H1 (cell line): ENCODE measurements at regions not wholly inside any gene's neighbourhood (a gene's known extent, or its start where the extent isn't known, plus 50 kb on each side); places are given as distances from the start of the nearest gene placed in this dataset.

Experiments
- CTCF ChIA-PET: fragments of 300-600 bp; sonication (Branson Sonifier 250); formaldehyde crosslinking; loops from one replicate; lab custom pipeline; 2021; ENCODE audit not compliant: partially characterized antibody; lab: Charles Lee
- POLR2A ChIA-PET: fragments of 300-600 bp; sonication (Branson Sonifier 250); formaldehyde crosslinking; loops from one replicate; lab custom pipeline; 2021; ENCODE audit warnings: inconsistent platforms; ENCODE audit not compliant: partially characterized antibody; lab: Charles Lee
- DNase-seq, 2 experiments: peaks; one replicate each; pipeline versions ENCODE4 v3.0.0 to v3.0.0-alpha.2; 2010 to 2022; ENCODE audit warnings: low spot score in 2 of 2, low read depth in 1 of 2, mixed read lengths in 1 of 2
- FAIRE-seq: peaks from 2 replicates; lab custom pipeline; 2011; peaks lifted over from hg19 to GRCh38; lab: Jason Lieb, UNC
- H2AFZ ChIP-seq: 2 replicates; pipeline ENCODE4 v1.8.1; 2012; ENCODE audit warnings: low read length, inconsistent platforms
- H2AK5ac ChIP-seq: 2 replicates; pipeline ENCODE4 v1.6.1; 2013; ENCODE audit warnings: low read depth, low read length
- H2BK120ac ChIP-seq: replicated peaks from 2 replicates; pipeline ENCODE3; 2013; ENCODE audit warnings: low read depth, low read length, inconsistent platforms
- H2BK12ac ChIP-seq: 2 replicates; pipeline ENCODE4 v1.6.1; 2013; ENCODE audit warnings: low read depth, low read length
- H2BK15ac ChIP-seq: 2 replicates; pipeline ENCODE4 v1.6.1; 2013; ENCODE audit warnings: low read length
- H2BK20ac ChIP-seq: 2 replicates; pipeline ENCODE4 v1.6.1; 2013; ENCODE audit warnings: low read length
- H2BK5ac ChIP-seq: 2 replicates; pipeline ENCODE4 v1.6.1; 2013; ENCODE audit warnings: low read depth, low read length
- H3K14ac ChIP-seq: 2 replicates; pipeline ENCODE4 v1.6.1; 2013; ENCODE audit warnings: inconsistent platforms; ENCODE audit not compliant: insufficient read length
- H3K18ac ChIP-seq: 2 replicates; pipeline ENCODE4 v1.6.1; 2013; ENCODE audit warnings: low read length; ENCODE audit errors: extremely low read depth
- H3K23ac ChIP-seq: 2 replicates; pipeline ENCODE4 v1.6.1; 2013; ENCODE audit warnings: inconsistent platforms; ENCODE audit not compliant: insufficient read length
- H3K23me2 ChIP-seq: 2 replicates; pipeline ENCODE4 v1.6.1; 2013; ENCODE audit warnings: low read depth, low read length
- H3K27ac ChIP-seq: 2 replicates; pipeline ENCODE4 v1.6.1; 2011; ENCODE audit warnings: low read depth, low read length, inconsistent platforms
- H3K27me3 ChIP-seq, 4 experiments: replicated peaks in 1 of 4; 1 replicate in 1 of 4; 2 replicates in 3 of 4; pipeline versions ENCODE4 v1.6.1 to v1.8.1; 2011 to 2013; ENCODE audit warnings: low read length in 3 of 4, mild to moderate bottlenecking in 3 of 4, inconsistent platforms in 2 of 4, mixed read lengths in 2 of 4, moderate library complexity in 1 of 4; ENCODE audit not compliant: control insufficient read depth in 3 of 4, insufficient read depth in 3 of 4; ENCODE audit errors: extremely low read depth in 1 of 4
- H3K36me3 ChIP-seq, 4 experiments: 2 replicates each; pipeline versions ENCODE4 v1.6.1 to v1.8.1; 2011 to 2013; ENCODE audit warnings: mild to moderate bottlenecking in 4 of 4, low read length in 3 of 4, moderate library complexity in 2 of 4, control low read depth in 1 of 4, inconsistent platforms in 1 of 4; ENCODE audit not compliant: insufficient read depth in 4 of 4, control insufficient read depth in 2 of 4
- H3K4ac ChIP-seq: replicated peaks from 2 replicates; pipeline ENCODE3; 2013; ENCODE audit warnings: low read length, low read depth, mixed read lengths, inconsistent platforms; ENCODE audit not compliant: insufficient read length
- H3K4me1 ChIP-seq, 4 experiments: replicated peaks in 1 of 4; 1 replicate in 1 of 4; 2 replicates in 3 of 4; pipeline versions ENCODE4 v1.6.1 to v1.8.1; 2011 to 2013; ENCODE audit warnings: low read length in 3 of 4, inconsistent platforms in 2 of 4, mixed read lengths in 1 of 4; ENCODE audit not compliant: insufficient read depth in 4 of 4, control insufficient read depth in 3 of 4
- H3K4me2 ChIP-seq, 2 experiments: 2 replicates each; pipeline versions ENCODE4 v1.6.1 to v1.8.1; 2011 to 2013; ENCODE audit warnings: low read depth in 2 of 2, low read length in 2 of 2, control low read depth in 1 of 2, inconsistent platforms in 1 of 2, mild to moderate bottlenecking in 1 of 2; ENCODE audit not compliant: insufficient read depth in 1 of 2
- H3K4me3 ChIP-seq, 4 experiments: fragments of 200-600, 300-600 bp in 1 of 4; sonication (generic), shearing (Covaris generic), sonication (Bioruptor Twin) in 1 of 4; 2 replicates each; pipeline versions ENCODE4 v1.5.1 to v1.8.1; 2011 to 2016; ENCODE audit warnings: low read length in 4 of 4, low read depth in 3 of 4, control low read depth in 2 of 4, inconsistent platforms in 2 of 4, mild to moderate bottlenecking in 2 of 4, mixed read lengths in 1 of 4, moderate library complexity in 1 of 4; ENCODE audit not compliant: insufficient read depth in 2 of 4; ENCODE audit errors: extremely low read depth in 1 of 4
- H3K56ac ChIP-seq: replicated peaks from 2 replicates; pipeline ENCODE3; 2013; ENCODE audit warnings: low read depth, mild to moderate bottlenecking, mixed read lengths, low read length, inconsistent platforms; ENCODE audit not compliant: insufficient read length
- H3K79me1 ChIP-seq: 2 replicates; pipeline ENCODE4 v1.6.1; 2013; ENCODE audit warnings: low read depth, low read length, control low read depth
- H3K79me2 ChIP-seq, 2 experiments: 2 replicates each; pipeline versions ENCODE4 v1.6.1 to v1.8.1; 2012 to 2013; ENCODE audit warnings: low read length in 2 of 2, mild to moderate bottlenecking in 2 of 2, inconsistent platforms in 1 of 2; ENCODE audit not compliant: insufficient read depth in 2 of 2, control insufficient read depth in 1 of 2
- H3K9ac ChIP-seq, 4 experiments: replicated peaks in 1 of 4; 1 replicate in 1 of 4; 2 replicates in 3 of 4; pipeline versions ENCODE4 v1.6.1 to v1.8.1; 2011 to 2013; ENCODE audit warnings: low read depth in 3 of 4, low read length in 3 of 4, control low read depth in 2 of 4, mild to moderate bottlenecking in 2 of 4, moderate library complexity in 2 of 4, inconsistent platforms in 1 of 4; ENCODE audit errors: extremely low read depth in 1 of 4
- H3K9me3 ChIP-seq, 2 experiments: 2 replicates each; pipeline versions ENCODE4 v1.6.1 to v1.8.1; 2012 to 2013; ENCODE audit warnings: mild to moderate bottlenecking in 2 of 2, moderate library complexity in 2 of 2, control low read depth in 1 of 2, inconsistent platforms in 1 of 2, low read depth in 1 of 2, low read length in 1 of 2, mixed read lengths in 1 of 2; ENCODE audit not compliant: insufficient read depth in 2 of 2
- H4K20me1 ChIP-seq, 2 experiments: replicated peaks in 1 of 2; 2 replicates each; pipeline versions ENCODE3 to v1.8.1; 2011 to 2013; ENCODE audit warnings: inconsistent platforms in 2 of 2, low read length in 2 of 2, mild to moderate bottlenecking in 1 of 2; ENCODE audit not compliant: insufficient read depth in 2 of 2, control insufficient read depth in 1 of 2
- H4K5ac ChIP-seq: 2 replicates; pipeline ENCODE4 v1.6.1; 2013; ENCODE audit warnings: low read length, low read depth, mixed read lengths, inconsistent platforms; ENCODE audit not compliant: insufficient read length
- H4K8ac ChIP-seq: 2 replicates; pipeline ENCODE4 v1.8.0; 2013; ENCODE audit warnings: mild to moderate bottlenecking, moderate library complexity, low read length, inconsistent platforms; ENCODE audit not compliant: insufficient read depth; ENCODE audit errors: extremely low read depth
- H4K91ac ChIP-seq: replicated peaks from 2 replicates; pipeline ENCODE3; 2013; ENCODE audit warnings: low read length, mixed read lengths, inconsistent platforms; ENCODE audit not compliant: insufficient read length
- ASH2L ChIP-seq: fragments of 200-600, 300-600 bp; sonication (generic); IDR thresholded peaks from one replicate; pipeline ENCODE4 v1.7.1; 2017; ENCODE audit warnings: low read length
- CEBPB ChIP-seq: IDR thresholded peaks from 2 replicates; pipeline ENCODE4 v1.6.1; 2012; ENCODE audit warnings: low read depth, low read length
- CHD1 ChIP-seq: IDR thresholded peaks from 2 replicates; pipeline ENCODE4 v1.6.1; 2012; ENCODE audit warnings: low read depth, low read length, improper control_type of control experiment
- CREB1 ChIP-seq: IDR thresholded peaks from 2 replicates; pipeline ENCODE4 v1.6.1; 2012; ENCODE audit warnings: inconsistent platforms
- EZH2 ChIP-seq: fragments of 200-600 bp; sonication (generic); IDR thresholded peaks from 2 replicates; pipeline ENCODE4 v1.7.1; 2012; ENCODE audit warnings: low read depth, mild to moderate bottlenecking, moderate library complexity, low read length, inconsistent platforms; ENCODE audit not compliant: severe bottlenecking
- GTF2F1 ChIP-seq: IDR thresholded peaks from 2 replicates; pipeline ENCODE4 v1.6.1; 2012; ENCODE audit warnings: low read depth, low read length, improper control_type of control experiment, borderline replicate concordance
- JUND ChIP-seq: IDR thresholded peaks from 2 replicates; pipeline ENCODE4 v1.6.1; 2011; ENCODE audit warnings: mild to moderate bottlenecking, improper control_type of control experiment, low read length
- KDM1A ChIP-seq: fragments of 200-600, 300-600 bp; sonication (generic); IDR thresholded peaks from 2 replicates; pipeline ENCODE4 v1.7.1; 2016; ENCODE audit warnings: mild to moderate bottlenecking, low read length, borderline replicate concordance
- PHF8 ChIP-seq: fragments of 200-600 bp; sonication (generic); conservative IDR thresholded peaks from 2 replicates; pipeline ENCODE4 v1.7.1; 2012; ENCODE audit warnings: low read depth, mild to moderate bottlenecking, inconsistent platforms, low read length, moderate library complexity
- SIN3A ChIP-seq, 2 experiments: IDR thresholded peaks in 1 of 2; conservative IDR thresholded peaks in 1 of 2; 2 replicates each; pipeline ENCODE4 v1.6.1; 2011 to 2012; ENCODE audit warnings: low read length in 2 of 2, improper control_type of control experiment in 1 of 2, low read depth in 1 of 2, mild to moderate bottlenecking in 1 of 2
- SUZ12 ChIP-seq: fragments of 200-600 bp; sonication (generic); IDR thresholded peaks from 2 replicates; pipeline ENCODE4 v1.6.1; 2012; ENCODE audit warnings: mild to moderate bottlenecking, inconsistent platforms, low read length, moderate library complexity, mixed read lengths
- TAF7 ChIP-seq: optimal IDR thresholded peaks from 2 replicates; pipeline ENCODE3; 2011; ENCODE audit warnings: low read depth, mild to moderate bottlenecking, inconsistent platforms, low read length, moderate library complexity, borderline replicate concordance
- TCF12 ChIP-seq: IDR thresholded peaks from 2 replicates; pipeline ENCODE4 v1.6.1; 2011; ENCODE audit warnings: low read depth, mild to moderate bottlenecking, low read length
- WGBS, 2 experiments: shearing (Covaris generic) in 1 of 2; methylation state at CpG; one replicate each; pipeline versions ENCODE4 v1.1.6 to v1.1.7; 2013 to 2015; ENCODE audit warnings: low lambda C conversion rate in 2 of 2, mixed read lengths in 2 of 2, inconsistent platforms in 1 of 2, low coverage in 1 of 2, missing lambda C conversion rate in 1 of 2; ENCODE audit not compliant: insufficient replicate concordance in 2 of 2, insufficient coverage in 1 of 2, insufficient read length in 1 of 2; ENCODE audit errors: extremely low coverage in 1 of 2, missing lambda C conversion rate in 1 of 2; 5-methylcytosine and 5-hydroxymethylcytosine counted together
- TF ChIP-seq, protein P1 (sequence below): IDR thresholded peaks from 2 replicates; pipeline ENCODE4 v1.6.1; 2011; ENCODE audit warnings: low read length, improper control_type of control experiment

DNA sequence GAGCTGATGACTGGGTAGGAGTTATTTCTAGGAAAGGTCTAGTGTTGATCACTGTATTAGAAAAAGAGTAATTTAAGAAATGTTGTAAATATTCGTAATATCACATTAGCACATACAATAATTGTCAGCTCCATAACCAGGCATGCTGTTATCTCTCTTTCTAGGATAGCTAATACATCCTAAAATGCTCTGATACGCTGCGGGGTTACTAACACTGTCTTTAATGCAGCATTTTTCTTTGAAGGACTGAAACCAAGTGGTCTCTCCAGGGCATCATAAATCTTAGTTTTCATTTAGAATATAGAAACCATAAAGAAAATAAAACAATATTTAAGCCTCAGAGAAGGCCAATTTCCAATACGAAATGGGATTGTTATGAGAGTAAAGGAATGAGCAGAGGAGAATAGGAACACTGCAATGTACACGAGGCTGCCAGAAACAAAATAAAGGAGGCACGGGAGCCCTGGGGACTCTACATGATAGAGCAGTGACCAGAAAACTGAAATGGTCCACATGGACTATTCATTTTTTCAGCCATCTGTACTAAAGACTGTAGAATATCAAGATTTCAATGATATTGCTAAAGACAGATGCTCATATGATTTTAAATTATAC is 1606.7 kb upstream of the AGA start:
- H2BK120ac ChIP-seq: no peak overlapping the region
- no peaks in the 10 kb centered on the region for H3K79me1 ChIP-seq
- no peak overlapping the region for H4K5ac ChIP-seq
- H3K4me3 ChIP-seq: no peak overlapping the region
- no peaks in the 10 kb centered on the region for H4K20me1 ChIP-seq
- H3K9me3 ChIP-seq: no peaks in the 10 kb centered on the region; a peak in 1 of 4 replicates
- H3K4ac ChIP-seq: no peak overlapping the region
- H3K27ac ChIP-seq: no peak overlapping the region
- no peak overlapping the region for H4K8ac ChIP-seq
- H3K36me3 ChIP-seq: no peaks in the 10 kb centered on the region
- ChIA-PET POLR2A (no interaction called here), CTCF (no interaction called here)
- DNase-seq (no peak), FAIRE-seq (no peak)
- H3K56ac ChIP-seq: no peak overlapping the region
- no peak overlapping the region for H2AFZ ChIP-seq
- H3K23me2 ChIP-seq: no peaks in the 10 kb centered on the region
- H2BK12ac ChIP-seq: no peak overlapping the region
- H3K9ac ChIP-seq: no peak overlapping the region
- H3K4me1 ChIP-seq: no peaks in the 10 kb centered on the region
- no peak overlapping the region for H3K14ac ChIP-seq
- no peak overlapping the region for H2BK15ac ChIP-seq
- WGBS, 2 experiments: 75% methylated on average over 6 of the region's 6 CpGs; no CpG with 5 or more reads in 1 of the 2 experiments
- no peak overlapping the region for H3K4me2 ChIP-seq
- no peak overlapping the region for H3K18ac ChIP-seq
- H3K79me2 ChIP-seq: no peaks in the 10 kb centered on the region
- H2BK5ac ChIP-seq: no peak overlapping the region
- H3K27me3 ChIP-seq: no peaks in the 10 kb centered on the region
- no peak overlapping the region for H4K91ac ChIP-seq
- no peak overlapping the region for H3K23ac ChIP-seq
- H2AK5ac ChIP-seq: no peak overlapping the region
- H2BK20ac ChIP-seq: no peak overlapping the region
- no peak for TF ChIP-seq TAF7
- no peak for TF ChIP-seq SUZ12
- TF ChIP-seq GTF2F1: no peak
- no peak for TF ChIP-seq CHD1
- TF ChIP-seq JUND: no peak
- no peak for TF ChIP-seq CEBPB
- TF ChIP-seq CREB1: no peak
- no peak for TF ChIP-seq TCF12
- TF ChIP-seq PHF8: no peak
- no peak for TF ChIP-seq SIN3A (conservative IDR thresholded peaks at IDR 0.05 in 1 of 2, IDR thresholded peaks at IDR 0.05 in 1 of 2; ENCODE audit: low read depth in 1 of 2, low read length in 2 of 2)
- TF ChIP-seq EZH2: no peak
- TF ChIP-seq, protein P1, sequence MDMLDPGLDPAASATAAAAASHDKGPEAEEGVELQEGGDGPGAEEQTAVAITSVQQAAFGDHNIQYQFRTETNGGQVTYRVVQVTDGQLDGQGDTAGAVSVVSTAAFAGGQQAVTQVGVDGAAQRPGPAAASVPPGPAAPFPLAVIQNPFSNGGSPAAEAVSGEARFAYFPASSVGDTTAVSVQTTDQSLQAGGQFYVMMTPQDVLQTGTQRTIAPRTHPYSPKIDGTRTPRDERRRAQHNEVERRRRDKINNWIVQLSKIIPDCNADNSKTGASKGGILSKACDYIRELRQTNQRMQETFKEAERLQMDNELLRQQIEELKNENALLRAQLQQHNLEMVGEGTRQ: no peak
- no peak for TF ChIP-seq ASH2L
- no peak for TF ChIP-seq KDM1A
